WI38 (cell line): ENCODE measurements at regions not wholly inside any gene's neighbourhood (a gene's known extent, or its start where the extent isn't known, plus 50 kb on each side); places are given as distances from the start of the nearest gene placed in this dataset.

Experiments
- H3K4me3 ChIP-seq: 2 replicates; pipeline ENCODE4 v1.5.1; 2011; ENCODE audit warnings: low read depth, mild to moderate bottlenecking, control low read depth, low read length
- TF ChIP-seq, protein P1 (sequence below): IDR thresholded peaks from 2 replicates; pipeline ENCODE4 v1.5.1; 2012; ENCODE audit warnings: low read depth, mild to moderate bottlenecking, control low read depth, low read length

DNA sequence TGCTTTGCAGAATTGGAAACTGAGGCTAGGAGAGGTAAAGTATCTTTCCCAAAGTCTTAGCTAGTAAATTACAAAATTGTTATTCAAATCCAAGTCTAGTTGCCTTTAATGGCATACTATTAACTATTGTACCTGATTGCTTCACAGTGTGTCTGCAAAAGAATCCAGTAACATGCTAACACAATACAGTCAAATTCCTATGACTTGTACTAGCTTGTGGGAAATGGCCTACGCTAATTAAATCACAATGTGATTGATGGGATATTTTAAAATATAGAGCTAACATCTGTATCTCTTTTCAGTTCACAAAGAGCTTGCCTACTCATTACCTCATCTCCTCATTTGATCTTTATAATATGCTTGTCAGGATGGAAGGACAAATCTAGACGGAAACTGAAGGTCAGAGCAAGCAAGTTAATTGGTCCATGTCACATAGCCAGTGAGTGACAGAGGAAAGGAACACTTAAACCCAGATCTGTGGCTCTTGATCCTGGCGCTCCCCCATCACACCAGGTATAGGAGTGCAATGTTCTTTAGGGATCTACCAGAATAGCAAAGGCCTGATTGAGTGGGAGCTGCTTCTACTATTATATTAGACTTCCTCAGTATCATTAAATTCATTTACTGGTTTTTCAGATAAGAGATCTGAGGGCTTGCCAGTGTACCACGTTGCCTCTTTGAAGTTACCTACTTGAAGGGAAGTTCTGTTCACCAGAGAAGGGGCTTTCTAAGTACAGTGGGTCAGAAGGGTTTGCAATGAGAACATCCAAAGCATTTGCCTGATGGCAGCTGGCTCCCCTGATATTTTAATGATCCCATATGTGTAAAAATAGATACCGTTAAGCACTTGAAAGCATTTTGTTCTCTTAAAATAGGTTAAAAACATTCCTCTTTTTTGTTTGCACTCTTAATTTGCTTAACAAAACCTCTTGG is 213.6 kb upstream of the SESN3 start:
- TF ChIP-seq, protein P1, sequence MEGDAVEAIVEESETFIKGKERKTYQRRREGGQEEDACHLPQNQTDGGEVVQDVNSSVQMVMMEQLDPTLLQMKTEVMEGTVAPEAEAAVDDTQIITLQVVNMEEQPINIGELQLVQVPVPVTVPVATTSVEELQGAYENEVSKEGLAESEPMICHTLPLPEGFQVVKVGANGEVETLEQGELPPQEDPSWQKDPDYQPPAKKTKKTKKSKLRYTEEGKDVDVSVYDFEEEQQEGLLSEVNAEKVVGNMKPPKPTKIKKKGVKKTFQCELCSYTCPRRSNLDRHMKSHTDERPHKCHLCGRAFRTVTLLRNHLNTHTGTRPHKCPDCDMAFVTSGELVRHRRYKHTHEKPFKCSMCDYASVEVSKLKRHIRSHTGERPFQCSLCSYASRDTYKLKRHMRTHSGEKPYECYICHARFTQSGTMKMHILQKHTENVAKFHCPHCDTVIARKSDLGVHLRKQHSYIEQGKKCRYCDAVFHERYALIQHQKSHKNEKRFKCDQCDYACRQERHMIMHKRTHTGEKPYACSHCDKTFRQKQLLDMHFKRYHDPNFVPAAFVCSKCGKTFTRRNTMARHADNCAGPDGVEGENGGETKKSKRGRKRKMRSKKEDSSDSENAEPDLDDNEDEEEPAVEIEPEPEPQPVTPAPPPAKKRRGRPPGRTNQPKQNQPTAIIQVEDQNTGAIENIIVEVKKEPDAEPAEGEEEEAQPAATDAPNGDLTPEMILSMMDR: no peak
- H3K4me3 ChIP-seq: no peak overlapping the region

DNA sequence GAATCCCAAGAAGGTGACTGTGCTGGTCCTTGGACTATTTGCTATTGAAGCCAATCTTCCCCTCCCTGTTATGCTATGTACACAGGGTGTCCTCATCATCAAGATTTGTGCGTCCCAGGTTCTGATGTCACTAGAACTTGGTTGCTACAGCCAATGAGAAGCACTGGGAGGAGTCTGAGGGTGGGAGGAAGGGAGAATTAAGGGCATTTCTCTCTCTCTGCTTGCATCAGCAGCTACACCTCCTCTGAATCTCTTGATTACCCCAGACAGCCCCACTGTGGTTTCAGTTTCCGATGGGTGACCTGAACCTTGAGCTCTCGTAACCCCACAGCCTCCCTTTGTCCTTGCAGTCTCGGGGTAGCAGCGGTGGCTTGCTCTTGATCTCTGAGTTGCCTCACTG is 212.4 kb upstream of the SESN3 start:
- H3K4me3 ChIP-seq: no peak overlapping the region
- TF ChIP-seq, protein P1: no peak

DNA sequence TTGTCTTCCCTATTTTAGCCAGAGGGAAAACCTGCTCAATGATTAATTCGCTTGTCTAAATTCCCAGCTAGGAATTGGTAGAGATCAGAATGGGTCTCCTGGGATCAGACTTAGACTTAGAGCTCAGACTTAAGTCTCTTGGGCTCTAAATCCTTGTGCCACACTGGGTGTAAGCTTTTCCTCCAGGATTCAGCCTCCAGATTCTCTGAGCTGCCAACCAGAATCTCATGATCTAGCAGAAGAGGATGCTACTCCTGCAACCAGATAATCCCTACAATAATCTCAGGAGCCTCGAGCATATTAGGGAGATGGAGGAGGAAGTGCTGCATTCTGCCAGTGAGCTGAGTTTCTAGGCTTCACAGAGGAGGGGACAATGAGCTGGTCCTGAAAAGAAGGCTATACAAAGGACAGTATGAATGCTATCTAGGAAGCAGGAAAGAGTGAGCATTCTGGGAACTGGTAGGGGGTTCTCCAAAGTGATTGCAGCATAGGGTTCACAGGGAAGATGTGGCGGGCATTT is 211.6 kb upstream of the SESN3 start:
- no peak overlapping the region for H3K4me3 ChIP-seq
- TF ChIP-seq, protein P1: no peak

DNA sequence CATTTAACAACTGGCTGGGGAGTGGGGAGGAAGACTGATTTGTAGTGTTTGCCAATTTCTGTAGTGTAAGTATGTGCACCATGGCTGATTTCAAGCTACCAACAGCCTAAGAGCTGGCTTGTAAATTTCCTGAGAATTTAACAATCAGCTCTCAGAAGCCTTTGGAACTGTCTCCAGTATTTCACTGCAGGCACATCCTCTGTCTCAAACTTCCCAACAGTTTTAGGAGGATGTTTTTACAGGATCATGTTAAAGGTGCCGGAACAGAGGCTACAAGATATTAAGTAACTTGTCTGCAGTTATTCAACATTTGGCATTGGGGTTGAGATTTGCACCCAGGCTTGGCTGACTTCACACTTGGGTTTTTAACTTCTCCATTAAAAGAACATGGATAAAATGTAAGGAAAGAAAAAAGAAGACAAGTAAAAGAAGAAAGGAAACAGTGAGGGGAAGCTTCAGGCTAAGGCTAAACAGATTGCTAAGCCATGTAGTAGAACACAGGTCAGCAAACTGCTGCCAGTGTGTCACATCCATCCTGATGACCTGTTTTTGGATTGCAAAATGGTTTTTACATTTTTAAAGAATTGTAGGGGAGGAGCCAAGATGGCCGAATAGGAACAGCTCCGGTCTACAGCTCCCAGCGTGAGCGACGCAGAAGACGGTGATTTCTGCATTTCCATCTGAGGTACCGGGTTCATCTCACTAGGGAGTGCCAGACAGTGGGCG is 204.8 kb upstream of the SESN3 start:
- TF ChIP-seq, protein P1: no peak
- no peak overlapping the region for H3K4me3 ChIP-seq

DNA sequence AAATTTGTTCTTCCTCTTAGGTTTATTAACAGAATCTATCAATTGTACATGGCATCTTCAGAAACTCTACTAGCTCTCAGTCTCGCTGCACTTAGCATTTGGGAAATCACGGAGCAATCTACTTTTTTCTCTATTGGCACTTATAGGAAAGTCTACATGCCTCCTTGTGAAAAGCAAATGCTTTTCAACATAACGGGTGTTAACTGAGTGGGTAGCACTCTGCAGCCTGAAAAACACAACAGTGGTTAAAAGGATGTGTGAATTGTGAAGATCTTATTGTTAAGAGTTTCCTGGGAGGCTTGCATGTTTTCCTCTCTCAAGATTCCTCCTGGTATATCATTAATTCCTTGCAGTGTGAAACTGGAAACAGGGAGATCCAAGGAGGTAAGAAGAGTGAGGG is 204.2 kb upstream of the SESN3 start:
- TF ChIP-seq, protein P1: no peak
- H3K4me3 ChIP-seq: no peak overlapping the region

DNA sequence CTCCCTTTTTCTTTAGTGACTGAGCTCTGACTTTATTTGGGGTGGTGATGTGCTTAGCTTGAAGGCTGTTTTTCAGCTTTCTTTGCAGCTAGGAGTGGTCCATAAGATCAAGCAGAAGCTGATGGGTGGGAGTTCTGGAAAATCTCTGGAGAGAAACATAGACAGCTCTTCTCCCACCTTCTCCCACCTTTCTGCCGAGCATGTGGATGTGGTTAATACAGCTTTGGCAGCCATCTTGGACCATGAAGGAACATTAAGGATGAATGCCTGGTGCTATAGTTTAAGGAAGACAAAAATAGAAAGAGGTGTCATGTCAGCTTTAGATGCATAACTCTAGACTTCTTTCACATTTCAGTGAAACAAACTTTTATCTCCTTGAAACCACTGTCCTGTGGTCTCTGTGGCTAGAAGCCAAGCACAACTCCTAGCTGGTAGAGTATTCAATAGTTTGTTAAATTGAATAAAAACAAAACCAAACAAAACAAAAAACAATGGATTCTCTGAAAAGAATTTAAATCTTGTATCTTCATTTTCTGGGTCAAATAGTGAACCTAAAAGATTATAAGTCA is 203.6 kb upstream of the SESN3 start:
- TF ChIP-seq, protein P1: no peak
- no peak overlapping the region for H3K4me3 ChIP-seq
